Liver (tissue), 8 donors: ENCODE measurements at regions not wholly inside any gene's neighbourhood (a gene's known extent, or its start where the extent isn't known, plus 50 kb on each side); places are given as distances from the start of the nearest gene placed in this dataset.

ENCODE experiments used
- DNase-seq: peaks from one replicate; pipeline ENCODE4 v3.0.0-alpha.2; 2017; ENCODE audit warnings: low spot score
- H3K27ac ChIP-seq, 2 donors: one replicate each; pipeline ENCODE4 v1.7.0; 2013; ENCODE audit warnings: inconsistent platforms in 2 of 2, low read length in 2 of 2, control low read depth in 1 of 2, low read depth in 1 of 2, mild to moderate bottlenecking in 1 of 2
- H3K27me3 ChIP-seq, 4 donors: one replicate each; pipeline versions ENCODE4 v1.6.1 to v1.7.0; 2013; ENCODE audit warnings: low read length in 3 of 4, inconsistent platforms in 1 of 4, mild to moderate bottlenecking in 1 of 4, moderate library complexity in 1 of 4; ENCODE audit not compliant: control insufficient read depth in 4 of 4, insufficient read depth in 4 of 4
- H3K36me3 ChIP-seq, 4 donors: one replicate each; pipeline versions ENCODE4 v1.6.1 to v1.7.0; 2013; ENCODE audit warnings: low read length in 3 of 4, mild to moderate bottlenecking in 3 of 4, low read depth in 1 of 4, moderate library complexity in 1 of 4; ENCODE audit not compliant: control insufficient read depth in 4 of 4, insufficient read depth in 3 of 4
- H3K4me1 ChIP-seq, 4 donors: one replicate each; pipeline versions ENCODE4 v1.6.1 to v1.7.0; 2013; ENCODE audit warnings: low read length in 3 of 4, mild to moderate bottlenecking in 3 of 4, moderate library complexity in 1 of 4; ENCODE audit not compliant: control insufficient read depth in 4 of 4, insufficient read depth in 4 of 4
- H3K4me3 ChIP-seq, 3 donors: one replicate each; pipeline versions ENCODE4 v1.6.1 to v1.7.0; 2013; ENCODE audit warnings: low read length in 3 of 3, control low read depth in 1 of 3, low read depth in 1 of 3, mild to moderate bottlenecking in 1 of 3
- H3K9ac ChIP-seq, 2 donors: one replicate each; pipeline ENCODE4 v1.7.0; 2013; ENCODE audit warnings: low read length in 2 of 2, mild to moderate bottlenecking in 2 of 2, moderate library complexity in 2 of 2, control low read depth in 1 of 2, low read depth in 1 of 2
- H3K9me3 ChIP-seq, 4 donors: one replicate each; pipeline versions ENCODE4 v1.6.1 to v1.7.0; 2013; ENCODE audit warnings: low read length in 3 of 4; ENCODE audit not compliant: control insufficient read depth in 4 of 4
- CTCF ChIP-seq: fragments of 150-350 bp; IDR thresholded peaks from 2 replicates; pipeline ENCODE4 v1.5.1; 2017; ENCODE audit warnings: improper control_type of control experiment, low read depth, low read length; ENCODE audit not compliant: missing input control
- EGR1 ChIP-seq, 2 donors: IDR thresholded peaks; 2 replicates each; pipeline ENCODE4 v1.6.1; 2016 to 2018; ENCODE audit warnings: antibody characterized with exemption in 2 of 2, low read depth in 2 of 2
- FOXA1 ChIP-seq: IDR thresholded peaks from 2 replicates; pipeline ENCODE4 v1.6.1; 2016; ENCODE audit warnings: antibody characterized with exemption
- FOXA2 ChIP-seq: IDR thresholded peaks from 2 replicates; pipeline ENCODE4 v1.6.1; 2016; ENCODE audit warnings: antibody characterized with exemption
- GABPA ChIP-seq, 2 donors: IDR thresholded peaks in 1 of 2; conservative IDR thresholded peaks in 1 of 2; 2 replicates each; pipeline ENCODE4 v1.6.1; 2016; ENCODE audit warnings: antibody characterized with exemption in 2 of 2, mild to moderate bottlenecking in 1 of 2, moderate library complexity in 1 of 2
- JUND ChIP-seq, 2 donors: IDR thresholded peaks; 2 replicates each; pipeline ENCODE4 v1.6.1; 2016; ENCODE audit warnings: antibody characterized with exemption in 2 of 2
- MAX ChIP-seq: IDR thresholded peaks from 2 replicates; pipeline ENCODE4 v1.6.1; 2016; ENCODE audit warnings: antibody characterized with exemption
- RAD21 ChIP-seq, 2 donors: IDR thresholded peaks; 2 replicates each; pipeline ENCODE4 v1.6.1; 2016; ENCODE audit warnings: antibody characterized with exemption in 2 of 2, mild to moderate bottlenecking in 2 of 2
- RXRA ChIP-seq, 2 donors: IDR thresholded peaks; 2 replicates each; pipeline ENCODE4 v1.6.1; 2017 to 2018; ENCODE audit warnings: antibody characterized with exemption in 2 of 2, mild to moderate bottlenecking in 1 of 2
- TAF1 ChIP-seq: conservative IDR thresholded peaks from 2 replicates; pipeline ENCODE4 v1.6.1; 2016; ENCODE audit warnings: antibody characterized with exemption, mild to moderate bottlenecking
- ZBTB33 ChIP-seq: IDR thresholded peaks from 2 replicates; pipeline ENCODE4 v1.6.1; 2016; ENCODE audit warnings: antibody characterized with exemption
- WGBS: extraction: QIAGEN DNeasy Blood & Tissue Kit; methylation state at CpG from one replicate; pipeline ENCODE4 v1.1.7; 2013; 5-methylcytosine and 5-hydroxymethylcytosine counted together
- donor health status: healthy.
- donor health status: healthy.
- donor health status: healthy.
- donor health status: healthy.
- donor health status: healthy.

GRCh38 chr14:101473045-101473729, 88.1 kb upstream of the DIO3 start:
- WGBS, result 92% methylated on average over 12 of the region's 12 CpGs
- no peaks in the 10 kb centered on the region for H3K27me3 ChIP-seq
- peaks cover 14 to 31% (median 25%) of the 10 kb centered on the region in 4 donors for H3K4me1 ChIP-seq
- H3K9me3 ChIP-seq, result no peaks in the 10 kb centered on the region
- TF ChIP-seq JUND (IDR thresholded peaks at IDR 0.05) (no peak), CTCF (no peak), TAF1 (no peak), RAD21 (IDR thresholded peaks at IDR 0.05) (no peak)
- no peak overlapping the region for H3K9ac ChIP-seq
- no peaks in the 10 kb centered on the region for H3K36me3 ChIP-seq
- DNase-seq, result peak; percentile 25
- H3K27ac ChIP-seq, result no peak overlapping the region
- no peak overlapping the region for H3K4me3 ChIP-seq

GRCh38 chr14:101473795-101474562, 87.3 kb upstream of the DIO3 start:
- Histone ChIP-seq H3K36me3 (no peaks in the 10 kb centered on the region), H3K4me1 (peaks cover 12 to 34% (median 25%) of the 10 kb centered on the region in 4 donors), H3K9me3 (no peaks in the 10 kb centered on the region), H3K4me3 (no peak overlapping the region), H3K27me3 (no peaks in the 10 kb centered on the region), H3K27ac (no peak overlapping the region), H3K9ac (no peak overlapping the region)
- 92% methylated on average over 23 of the region's 23 CpGs for WGBS
- TF ChIP-seq MAX (no peak), JUND (IDR thresholded peaks at IDR 0.05) (no peak), FOXA1 (no peak), GABPA (IDR thresholded peaks at IDR 0.05 in 1 of 2, conservative IDR thresholded peaks at IDR 0.05 in 1 of 2) (no peak), FOXA2 (no peak), ZBTB33 (no peak), EGR1 (IDR thresholded peaks at IDR 0.05; ENCODE audit: low read depth in 2 of 2) (no peak), RXRA (IDR thresholded peaks at IDR 0.05) (no peak), RAD21 (IDR thresholded peaks at IDR 0.05) (no peak)
- peak; percentile 13 for DNase-seq
